OCI-LY1 (cell line): ENCODE measurements at regions not wholly inside any gene's neighbourhood (a gene's known extent, or its start where the extent isn't known, plus 50 kb on each side); places are given as distances from the start of the nearest gene placed in this dataset.

Source experiments
- CTCF ChIP-seq: fragments of 200-600 bp; sonication (generic), shearing (Covaris generic); IDR thresholded peaks from 2 replicates; pipeline ENCODE4 v1.5.1; 2017; ENCODE audit warnings: mild to moderate bottlenecking, antibody characterized with exemption, low read length, moderate library complexity, mixed read lengths
- EZH2 ChIP-seq: fragments of 200-600 bp; sonication (generic), shearing (Covaris generic); IDR thresholded peaks from 2 replicates; pipeline ENCODE4 v1.8.0; 2017; ENCODE audit warnings: borderline replicate concordance, mixed run types, mild to moderate bottlenecking, antibody characterized with exemption, low read length, moderate library complexity, mixed read lengths

DNA sequence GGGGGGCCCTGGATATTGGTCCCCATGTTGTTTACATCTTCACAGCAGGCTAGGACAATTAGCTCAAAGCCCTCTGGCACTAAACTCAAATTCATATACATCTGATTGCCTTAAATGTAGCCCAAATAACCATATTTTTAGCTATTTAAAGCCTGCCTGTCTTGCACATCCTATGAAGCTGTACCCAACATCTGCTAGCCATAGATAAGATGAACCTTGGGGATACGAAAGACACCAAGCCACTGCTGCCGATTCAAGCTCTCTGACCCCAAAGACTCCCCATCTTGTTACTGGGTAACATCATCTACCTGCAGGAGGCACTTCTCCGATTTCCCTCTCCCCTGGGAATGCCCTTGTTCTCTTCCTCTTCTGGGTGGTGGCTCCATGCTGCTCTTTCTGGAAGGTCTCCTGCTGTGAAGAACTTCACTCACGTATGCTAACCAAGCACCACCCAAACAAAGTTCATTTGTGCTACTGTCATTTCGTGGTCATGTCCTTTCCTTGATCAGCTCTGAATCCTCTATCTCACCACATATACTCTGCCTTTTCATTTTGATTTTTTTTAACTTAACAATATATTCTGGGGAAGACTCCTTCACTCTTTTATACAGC lies 107.7 kb upstream of the ATXN3L start:
- TF ChIP-seq CTCF (no peak), EZH2 (no peak)
